Epithelial cell of esophagus (primary cell): ENCODE measurements at regions not wholly inside any gene's neighbourhood (a gene's known extent, or its start where the extent isn't known, plus 50 kb on each side); places are given as distances from the start of the nearest gene placed in this dataset.

ENCODE experiments used
- DNase-seq: peaks from one replicate; pipeline ENCODE4 v3.0.0; 2010; ENCODE audit warnings: low read depth
- H3K4me3 ChIP-seq: 2 replicates; pipeline ENCODE4 v1.5.1; 2011; ENCODE audit warnings: mild to moderate bottlenecking, low read length, control low read depth
- CTCF ChIP-seq: IDR thresholded peaks from 2 replicates; pipeline ENCODE4 v1.5.1; 2011; ENCODE audit warnings: low read depth, mild to moderate bottlenecking, low read length, control low read depth, inconsistent platforms; ENCODE audit not compliant: insufficient read depth; ENCODE audit errors: missing control alignments

- TF ChIP-seq CTCF, result no peak
- no peak for DNase-seq
Measured at GRCh38 chr11:19430754-19431398, 190.1 kb upstream of the E2F8 start.

GRCh38 chr11:19430346-19430745, 189.6 kb upstream of the E2F8 start:
- DNase-seq, result no peak
- H3K4me3 ChIP-seq, result no peak overlapping the region
- no peak for TF ChIP-seq CTCF

More at GRCh38 chr11:19430754-19431398, 190.1 kb upstream of the E2F8 start:
- H3K4me3 ChIP-seq, result no peak overlapping the region

- no peak overlapping the region for H3K4me3 ChIP-seq
- no peak for DNase-seq
- no peak for TF ChIP-seq CTCF
Measured at GRCh38 chr11:19429108-19429760, 188.5 kb upstream of the E2F8 start.

GRCh38 chr11:19428206-19429002, 187.7 kb upstream of the E2F8 start:
- no peak overlapping the region for H3K4me3 ChIP-seq
- no peak for TF ChIP-seq CTCF
- DNase-seq, result peak; percentile 89

GRCh38 chr11:19426756-19427403, 186.1 kb upstream of the E2F8 start:
- no peak for TF ChIP-seq CTCF
- H3K4me3 ChIP-seq, result no peak overlapping the region
- DNase-seq, result no peak

GRCh38 chr11:19426011-19426755, 185.4 kb upstream of the E2F8 start:
- no peak for DNase-seq

More at GRCh38 chr11:19426011-19426755, 185.4 kb upstream of the E2F8 start:
- no peak overlapping the region for H3K4me3 ChIP-seq
- TF ChIP-seq CTCF, result no peak
